ENCODE measurements at regions not wholly inside any gene's neighbourhood (a gene's known extent, or its start where the extent isn't known, plus 50 kb on each side); places are given as distances from the start of the nearest gene placed in this dataset.

DNA sequence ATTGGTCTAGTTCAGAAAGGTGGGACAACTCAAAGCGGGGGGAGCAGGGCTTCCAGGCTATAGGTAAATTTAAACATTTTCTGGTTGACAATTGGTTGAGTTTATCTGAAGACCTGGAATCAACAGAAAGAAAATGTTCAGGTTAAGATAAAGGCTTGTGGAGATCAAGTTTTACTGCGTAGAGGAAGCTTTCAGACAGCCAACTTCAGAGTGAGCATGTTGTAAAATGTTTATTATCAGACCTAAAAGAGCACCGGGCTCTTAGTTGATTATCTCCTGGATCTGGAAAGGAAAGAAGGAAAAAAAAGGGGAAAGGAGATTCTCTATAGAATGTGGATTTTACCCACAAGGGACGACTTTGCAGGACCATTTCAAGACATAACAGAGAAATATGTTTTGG lies 227.0 kb upstream of the SH3BP4 start:
- Histone ChIP-seq H3K4me1 (replicated peaks in 1 of 4; ENCODE audit: control insufficient read depth in 3 of 4, insufficient read depth in 4 of 4, low read length in 3 of 4) (no peaks in the 10 kb centered on the region), H3K23me2 (ENCODE audit: low read depth, low read length) (no peaks in the 10 kb centered on the region), H2BK120ac (replicated peaks; ENCODE audit: low read depth, low read length) (no peak overlapping the region), H3K9ac (replicated peaks in 1 of 4; ENCODE audit: extremely low read depth in 1 of 4, low read depth in 3 of 4, low read length in 3 of 4) (no peak overlapping the region), H2AFZ (ENCODE audit: low read length) (no peak overlapping the region), H3K27ac (ENCODE audit: low read depth, low read length) (no peak overlapping the region), H3K23ac (ENCODE audit: insufficient read length) (no peak overlapping the region), H2BK15ac (ENCODE audit: low read length) (no peak overlapping the region), H4K8ac (ENCODE audit: extremely low read depth, insufficient read depth, low read length) (no peak overlapping the region), H3K56ac (replicated peaks; ENCODE audit: insufficient read length, low read depth, low read length) (no peak overlapping the region), H3K79me2 (ENCODE audit: control insufficient read depth in 1 of 2, insufficient read depth in 2 of 2, low read length in 2 of 2) (no peaks in the 10 kb centered on the region), H3K27me3 (replicated peaks in 1 of 4; ENCODE audit: control insufficient read depth in 3 of 4, extremely low read depth in 1 of 4, insufficient read depth in 3 of 4, low read length in 3 of 4) (no peaks in the 10 kb centered on the region), H4K91ac (replicated peaks; ENCODE audit: insufficient read length, low read length) (no peak overlapping the region), H3K9me3 (ENCODE audit: insufficient read depth in 2 of 2, low read depth in 1 of 2, low read length in 1 of 2) (no peaks in the 10 kb centered on the region), H3K18ac (ENCODE audit: extremely low read depth, low read length) (no peak overlapping the region), H3K79me1 (ENCODE audit: low read depth, low read length) (no peaks in the 10 kb centered on the region), H4K20me1 (replicated peaks in 1 of 2; ENCODE audit: control insufficient read depth in 1 of 2, insufficient read depth in 2 of 2, low read length in 2 of 2) (no peaks in the 10 kb centered on the region), H3K4me3 (ENCODE audit: extremely low read depth in 1 of 4, insufficient read depth in 2 of 4, low read depth in 3 of 4, low read length in 4 of 4) (no peak overlapping the region), H2BK12ac (ENCODE audit: low read depth, low read length) (no peak overlapping the region), H3K4ac (replicated peaks; ENCODE audit: insufficient read length, low read depth, low read length) (no peak overlapping the region), H3K36me3 (ENCODE audit: control insufficient read depth in 2 of 4, insufficient read depth in 4 of 4, low read length in 3 of 4) (no peaks in the 10 kb centered on the region), H2AK5ac (ENCODE audit: low read depth, low read length) (no peak overlapping the region), H3K14ac (ENCODE audit: insufficient read length) (no peak overlapping the region), H2BK5ac (ENCODE audit: low read depth, low read length) (no peak overlapping the region), H3K4me2 (ENCODE audit: insufficient read depth in 1 of 2, low read depth in 2 of 2, low read length in 2 of 2) (no peak overlapping the region), H4K5ac (ENCODE audit: insufficient read length, low read depth, low read length) (no peak overlapping the region), H2BK20ac (ENCODE audit: low read length) (no peak overlapping the region)
- ChIA-PET POLR2A (ENCODE audit: partially characterized antibody) (no interaction called here), CTCF (ENCODE audit: partially characterized antibody) (interaction anchor here (0.5 to 0.7 kb wide), 2 partner anchors 74 to 321 kb away, joined by 3 to 4 read pairs; no protein-coding TSS in a partner anchor)
- FAIRE-seq (no peak), DNase-seq (ENCODE audit: low read depth in 1 of 2, low spot score in 2 of 2) (no peak)
- 88% methylated on average over 4 of the region's 4 CpGs; no CpG with 5 or more reads in 1 of the 2 experiments for WGBS, 2 experiments (ENCODE audit: extremely low coverage in 1 of 2, insufficient coverage in 1 of 2, insufficient read length in 1 of 2, insufficient replicate concordance in 2 of 2, low coverage in 1 of 2, low lambda C conversion rate in 2 of 2, missing lambda C conversion rate in 1 of 2)
- no peak for TF ChIP-seq GABPA (IDR thresholded peaks at IDR 0.05; ENCODE audit: borderline replicate concordance, insufficient read depth, low read length)
- no peak for TF ChIP-seq RNF2 (IDR thresholded peaks at IDR 0.05; ENCODE audit: borderline replicate concordance, low read depth, low read length, missing control alignments, poor library complexity, severe bottlenecking)
- TF ChIP-seq, protein P1, sequence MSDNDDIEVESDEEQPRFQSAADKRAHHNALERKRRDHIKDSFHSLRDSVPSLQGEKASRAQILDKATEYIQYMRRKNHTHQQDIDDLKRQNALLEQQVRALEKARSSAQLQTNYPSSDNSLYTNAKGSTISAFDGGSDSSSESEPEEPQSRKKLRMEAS (IDR thresholded peaks at IDR 0.05): no peak
- TF ChIP-seq TEAD4 (IDR thresholded peaks at IDR 0.05; ENCODE audit: low read depth, low read length): no peak
- no peak for TF ChIP-seq PHF8 (conservative IDR thresholded peaks at IDR 0.05; ENCODE audit: low read depth, low read length)
- no peak for TF ChIP-seq ZNF274 (IDR thresholded peaks at IDR 0.05; ENCODE audit: borderline replicate concordance, extremely low read depth, low read length)
- no peak for TF ChIP-seq CBX5 (IDR thresholded peaks at IDR 0.05; ENCODE audit: low read depth, low read length)
- no peak for TF ChIP-seq FOSL1 (IDR thresholded peaks at IDR 0.05; ENCODE audit: insufficient read depth, low read depth, low read length)
- TF ChIP-seq SP2 (IDR thresholded peaks at IDR 0.05; ENCODE audit: low read length): no peak
- TF ChIP-seq SRF (IDR thresholded peaks at IDR 0.05; ENCODE audit: low read depth, low read length): no peak
- TF ChIP-seq KDM4A (IDR thresholded peaks at IDR 0.05; ENCODE audit: low read depth, low read length, severe bottlenecking): no peak
- no peak for TF ChIP-seq POLR2A (IDR thresholded peaks at IDR 0.05; ENCODE audit: control extremely low read depth in 1 of 2, low read depth in 2 of 2, low read length in 2 of 2)
